ENCODE measurements at regions not wholly inside any gene's neighbourhood (a gene's known extent, or its start where the extent isn't known, plus 50 kb on each side); places are given as distances from the start of the nearest gene placed in this dataset.

GRCh38 chr2:16330982-16331381, 334.7 kb downstream of the CYRIA start:
- H3K4me3 ChIP-seq (ENCODE audit: low read length) = no peak overlapping the region

GRCh38 chr2:16330571-16330970, 335.1 kb downstream of the CYRIA start:
- H3K4me3 ChIP-seq (ENCODE audit: low read length) = no peak overlapping the region
- no peak for DNase-seq (ENCODE audit: low read depth, low spot score)

More at GRCh38 chr2:16330982-16331381, 334.7 kb downstream of the CYRIA start:
- DNase-seq (ENCODE audit: low read depth, low spot score) = no peak

GRCh38 chr2:16330012-16330411, 335.6 kb downstream of the CYRIA start:
- no peak for DNase-seq (ENCODE audit: low read depth, low spot score)
- no peak overlapping the region for H3K4me3 ChIP-seq (ENCODE audit: low read length)

GRCh38 chr2:16329421-16329820, 336.2 kb downstream of the CYRIA start:
- no peak for DNase-seq (ENCODE audit: low read depth, low spot score)
- H3K4me3 ChIP-seq (ENCODE audit: low read length) = no peak overlapping the region

GRCh38 chr2:16328521-16329190, 337.0 kb downstream of the CYRIA start:
- H3K4me3 ChIP-seq (ENCODE audit: low read length) = no peak overlapping the region

GRCh38 chr2:16327326-16327725, 338.3 kb downstream of the CYRIA start:
- H3K4me3 ChIP-seq (ENCODE audit: low read length) = no peak overlapping the region
- DNase-seq (ENCODE audit: low read depth, low spot score) = no peak

More at GRCh38 chr2:16328521-16329190, 337.0 kb downstream of the CYRIA start:
- no peak for DNase-seq (ENCODE audit: low read depth, low spot score)

GRCh38 chr2:16326711-16327300, 338.8 kb downstream of the CYRIA start:
- DNase-seq (ENCODE audit: low read depth, low spot score) = peak; percentile 43
- H3K4me3 ChIP-seq (ENCODE audit: low read length) = no peak overlapping the region

GRCh38 chr2:16325976-16326510, 339.6 kb downstream of the CYRIA start:
- H3K4me3 ChIP-seq (ENCODE audit: low read length) = no peak overlapping the region
- no peak for DNase-seq (ENCODE audit: low read depth, low spot score)

GRCh38 chr2:16325016-16325975, 340.3 kb downstream of the CYRIA start:
- no peak for DNase-seq (ENCODE audit: low read depth, low spot score)
- no peak overlapping the region for H3K4me3 ChIP-seq (ENCODE audit: low read length)

GRCh38 chr2:16324544-16324937, 341.1 kb downstream of the CYRIA start:
- H3K4me3 ChIP-seq (ENCODE audit: low read length) = no peak overlapping the region
- no peak for DNase-seq (ENCODE audit: low read depth, low spot score)

GRCh38 chr2:16323551-16324543, 341.8 kb downstream of the CYRIA start:
- H3K4me3 ChIP-seq (ENCODE audit: low read length) = no peak overlapping the region
- DNase-seq (ENCODE audit: low read depth, low spot score) = no peak

GRCh38 chr2:16323126-16323520, 342.5 kb downstream of the CYRIA start:
- no peak for DNase-seq (ENCODE audit: low read depth, low spot score)
- H3K4me3 ChIP-seq (ENCODE audit: low read length) = no peak overlapping the region

- no peak for DNase-seq (ENCODE audit: low read depth, low spot score)
- no peak overlapping the region for H3K4me3 ChIP-seq (ENCODE audit: low read length)
Measured at GRCh38 chr2:16322308-16323125, 343.1 kb downstream of the CYRIA start.

- H3K4me3 ChIP-seq (ENCODE audit: low read length) = no peak overlapping the region
- DNase-seq (ENCODE audit: low read depth, low spot score) = no peak
Measured at GRCh38 chr2:16321872-16322271, 343.8 kb downstream of the CYRIA start.

- no peak overlapping the region for H3K4me3 ChIP-seq (ENCODE audit: low read length)
- DNase-seq (ENCODE audit: low read depth, low spot score) = no peak
Measured at GRCh38 chr2:16321256-16321655, 344.4 kb downstream of the CYRIA start.

- no peak for DNase-seq (ENCODE audit: low read depth, low spot score)
- H3K4me3 ChIP-seq (ENCODE audit: low read length) = no peak overlapping the region
Measured at GRCh38 chr2:16320716-16321115, 344.9 kb downstream of the CYRIA start.

GRCh38 chr2:16319551-16320121, 346.0 kb downstream of the CYRIA start:
- no peak for DNase-seq (ENCODE audit: low read depth, low spot score)
- H3K4me3 ChIP-seq (ENCODE audit: low read length) = no peak overlapping the region

Measured in Jurkat, Clone E6-1 (cell line).